Neural cell (in vitro differentiated cells): ENCODE measurements at regions not wholly inside any gene's neighbourhood (a gene's known extent, or its start where the extent isn't known, plus 50 kb on each side); places are given as distances from the start of the nearest gene placed in this dataset.

Experiments
- H2AFZ ChIP-seq: fragments of 200-600, 300-800 bp; sonication (generic), shearing (Covaris generic); 2 replicates; pipeline ENCODE4 v1.6.0; 2014; ENCODE audit warnings: low read depth, mild to moderate bottlenecking, antibody characterized with exemption, low read length, moderate library complexity
- H3F3A ChIP-seq: fragments of 200-600 bp; shearing (Covaris generic); 2 replicates; pipeline ENCODE4 v1.6.1; 2016; ENCODE audit warnings: mild to moderate bottlenecking, moderate library complexity, mixed read lengths, antibody characterized with exemption, low read length; ENCODE audit not compliant: insufficient read depth, poor library complexity, severe bottlenecking
- H3K27ac ChIP-seq: fragments of 200-600, 300-800 bp; sonication (generic), shearing (Covaris generic); 2 replicates; pipeline ENCODE4 v1.5.1; 2014; ENCODE audit warnings: mild to moderate bottlenecking, low read length, moderate library complexity
- H3K27me3 ChIP-seq: fragments of 300-800, 200-600 bp; sonication (generic), shearing (Covaris generic); 2 replicates; pipeline ENCODE4 v1.6.0; 2014; ENCODE audit warnings: mild to moderate bottlenecking, low read depth, low read length, moderate library complexity; ENCODE audit not compliant: insufficient read depth
- H3K36me3 ChIP-seq: fragments of 300-800, 200-600 bp; sonication (generic), shearing (Covaris generic); 2 replicates; pipeline ENCODE4 v1.5.1; 2014; ENCODE audit warnings: mild to moderate bottlenecking, antibody characterized with exemption, low read length, moderate library complexity; ENCODE audit not compliant: insufficient read depth
- H3K4me2 ChIP-seq: fragments of 300-800, 200-600 bp; sonication (generic), shearing (Covaris generic); 2 replicates; pipeline ENCODE4 v1.6.0; 2014; ENCODE audit warnings: mild to moderate bottlenecking, low read length
- H3K4me3 ChIP-seq: fragments of 300-800, 200-600 bp; sonication (generic), shearing (Covaris generic); 2 replicates; pipeline ENCODE4 v1.5.1; 2014; ENCODE audit warnings: mild to moderate bottlenecking, low read length, moderate library complexity
- H3K79me2 ChIP-seq: fragments of 200-600 bp; shearing (Covaris generic); replicated peaks from 2 replicates; pipeline ENCODE4 v1.6.0; 2014; ENCODE audit warnings: mild to moderate bottlenecking, low read length, moderate library complexity; ENCODE audit not compliant: insufficient read depth
- H3K9ac ChIP-seq: fragments of 300-800, 200-600 bp; sonication (generic), shearing (Covaris generic); 2 replicates; pipeline ENCODE4 v1.6.1; 2016; ENCODE audit warnings: mild to moderate bottlenecking, low read length, mixed read lengths
- H3K9me2 ChIP-seq: fragments of 200-600 bp; shearing (Covaris generic); 2 replicates; pipeline ENCODE4 v1.6.1; 2016; ENCODE audit warnings: mild to moderate bottlenecking, low read length, mixed read lengths; ENCODE audit not compliant: insufficient read depth
- H3K9me3 ChIP-seq: fragments of 200-600, 300-800 bp; sonication (generic), shearing (Covaris generic); 2 replicates; pipeline ENCODE4 v1.6.1; 2016; ENCODE audit warnings: mild to moderate bottlenecking, mixed run types, low read length, moderate library complexity, mixed read lengths
- H4K20me1 ChIP-seq: fragments of 200-600 bp; shearing (Covaris generic); 2 replicates; pipeline ENCODE4 v1.6.1; 2016; ENCODE audit warnings: mild to moderate bottlenecking, mixed run types; ENCODE audit not compliant: insufficient read depth
- CTCF ChIP-seq: fragments of 450-650 bp; IDR thresholded peaks from 2 replicates; pipeline ENCODE4 v1.5.1; 2014; ENCODE audit warnings: antibody characterized with exemption, mild to moderate bottlenecking, moderate library complexity; ENCODE audit not compliant: poor library complexity, severe bottlenecking
- EP300 ChIP-seq: fragments of 450-650 bp; conservative IDR thresholded peaks from 2 replicates; pipeline ENCODE4 v1.6.1; 2014; ENCODE audit warnings: antibody characterized with exemption, mild to moderate bottlenecking, moderate library complexity; ENCODE audit not compliant: poor library complexity, severe bottlenecking
- EZH2 ChIP-seq: fragments of 200-600, 300-800 bp; shearing (Covaris generic), sonication (generic); IDR thresholded peaks from 2 replicates; pipeline ENCODE4 v1.6.1; 2014; ENCODE audit warnings: antibody characterized with exemption, low read length, borderline replicate concordance, mild to moderate bottlenecking; ENCODE audit not compliant: insufficient read depth, poor library complexity, severe bottlenecking
- MXI1 ChIP-seq: fragments of 450-650 bp; conservative IDR thresholded peaks from 2 replicates; pipeline ENCODE4 v1.6.1; 2014; ENCODE audit warnings: antibody characterized with exemption, mild to moderate bottlenecking; ENCODE audit not compliant: poor library complexity, severe bottlenecking
- POLR2AphosphoS5 ChIP-seq: IDR thresholded peaks from 2 replicates; pipeline ENCODE4 v1.6.1; 2012
- RAD21 ChIP-seq: fragments of 450-650 bp; conservative IDR thresholded peaks from 2 replicates; pipeline ENCODE4 v1.6.1; 2014; ENCODE audit warnings: antibody characterized with exemption, mild to moderate bottlenecking, moderate library complexity
- REST ChIP-seq: IDR thresholded peaks from 2 replicates; pipeline ENCODE4 v1.6.1; 2012; ENCODE audit warnings: borderline replicate concordance
- SMC3 ChIP-seq: fragments of 450-650 bp; conservative IDR thresholded peaks from 2 replicates; pipeline ENCODE4 v1.6.1; 2014; ENCODE audit warnings: antibody characterized with exemption, mild to moderate bottlenecking, moderate library complexity; ENCODE audit not compliant: poor library complexity
- TAF1 ChIP-seq: IDR thresholded peaks from 2 replicates; pipeline ENCODE4 v1.6.1; 2012; ENCODE audit warnings: low read depth

- H3F3A ChIP-seq, result no peaks in the 10 kb centered on the region
- H3K9me2 ChIP-seq, result no peaks in the 10 kb centered on the region
- H3K79me2 ChIP-seq, result no peaks in the 10 kb centered on the region
- no peaks in the 10 kb centered on the region for H3K36me3 ChIP-seq
- H3K27ac ChIP-seq, result no peak overlapping the region
- no peaks in the 10 kb centered on the region for H3K27me3 ChIP-seq
- TF ChIP-seq EP300, result no peak
- TF ChIP-seq MXI1, result no peak
- no peak for TF ChIP-seq REST
- no peak for TF ChIP-seq EZH2
- TF ChIP-seq RAD21, result no peak
- no peak for TF ChIP-seq SMC3
- no peak for TF ChIP-seq TAF1
- TF ChIP-seq CTCF, result no peak
- TF ChIP-seq POLR2AphosphoS5, result no peak
- H4K20me1 ChIP-seq, result no peaks in the 10 kb centered on the region
- no peaks in the 10 kb centered on the region for H3K9me3 ChIP-seq
- no peak overlapping the region for H3K4me3 ChIP-seq
- no peak overlapping the region for H3K9ac ChIP-seq
- no peak overlapping the region for H3K4me2 ChIP-seq
- no peak overlapping the region for H2AFZ ChIP-seq
Measured at GRCh38 chr4:34193451-34194154, 2050.7 kb downstream of the ARAP2 start.

GRCh38 chr4:34194585-34194984 is 2049.7 kb downstream of the ARAP2 start:
- H2AFZ ChIP-seq, result no peak overlapping the region
- TF ChIP-seq CTCF (no peak), POLR2AphosphoS5 (no peak)
- H3K9me3 ChIP-seq, result no peaks in the 10 kb centered on the region
- no peaks in the 10 kb centered on the region for H3F3A ChIP-seq
- no peak overlapping the region for H3K27ac ChIP-seq
- H3K79me2 ChIP-seq, result no peaks in the 10 kb centered on the region
- H3K4me3 ChIP-seq, result no peak overlapping the region
- no peaks in the 10 kb centered on the region for H3K36me3 ChIP-seq
- no peak overlapping the region for H3K9ac ChIP-seq
- no peaks in the 10 kb centered on the region for H3K27me3 ChIP-seq
- H4K20me1 ChIP-seq, result no peaks in the 10 kb centered on the region
- H3K4me2 ChIP-seq, result no peak overlapping the region
- no peaks in the 10 kb centered on the region for H3K9me2 ChIP-seq
